SK-N-SH (cell line): ENCODE measurements at regions not wholly inside any gene's neighbourhood (a gene's known extent, or its start where the extent isn't known, plus 50 kb on each side); places are given as distances from the start of the nearest gene placed in this dataset.

Experiments
- CTCF ChIA-PET: fragments of 300-600, 350-600 bp; formaldehyde crosslinking; extraction: SDS; loops from one replicate; lab custom pipeline; 2021; lab: Yijun Ruan, JAX
- POLR2A ChIA-PET: fragments of 350-600 bp; sonication (Branson Sonifier 250); formaldehyde crosslinking; extraction: SDS; loops from one replicate; lab custom pipeline; 2020; ENCODE audit warnings: antibody characterized with exemption, inconsistent platforms; lab: Yijun Ruan, JAX
- DNase-seq: peaks from one replicate; pipeline ENCODE4 v3.0.0; 2012
- H2AFZ ChIP-seq: fragments of 200-600 bp; sonication (generic); 2 replicates; pipeline ENCODE4 v1.8.1; 2016; ENCODE audit warnings: antibody characterized with exemption, mild to moderate bottlenecking, low read depth
- H3F3A ChIP-seq: fragments of 200-600 bp; sonication (generic); replicated peaks from 2 replicates; pipeline ENCODE3; 2016; ENCODE audit warnings: antibody characterized with exemption, mild to moderate bottlenecking; ENCODE audit not compliant: insufficient read depth
- H3K27ac ChIP-seq, 2 experiments: fragments of 200-500 bp in 1 of 2; fragments of 200-600 bp in 1 of 2; sonication (Bioruptor generic) in 1 of 2; sonication (generic), shearing (Covaris generic) in 1 of 2; 2 replicates each; pipeline versions ENCODE4 v1.5.1 to v1.6.1; 2014 to 2016; ENCODE audit warnings: low read depth in 2 of 2, inconsistent platforms in 1 of 2, low read length in 1 of 2, mild to moderate bottlenecking in 1 of 2, mixed read lengths in 1 of 2
- H3K27me3 ChIP-seq: fragments of 200-600 bp; sonication (generic), shearing (Covaris generic); 2 replicates; pipeline ENCODE4 v1.6.1; 2016; ENCODE audit warnings: mixed run types; ENCODE audit not compliant: insufficient read depth
- H3K36me3 ChIP-seq, 2 experiments: fragments of 200-500 bp in 1 of 2; fragments of 200-600 bp in 1 of 2; sonication (Bioruptor generic) in 1 of 2; sonication (generic) in 1 of 2; replicated peaks in 1 of 2; 2 replicates each; pipeline versions ENCODE3 to v1.5.1; 2014 to 2016; ENCODE audit warnings: low read length in 1 of 2, mild to moderate bottlenecking in 1 of 2; ENCODE audit not compliant: insufficient read depth in 2 of 2, control insufficient read depth in 1 of 2
- H3K4me1 ChIP-seq, 2 experiments: fragments of 200-500 bp in 1 of 2; fragments of 200-600 bp in 1 of 2; sonication (Bioruptor generic) in 1 of 2; sonication (generic), shearing (Covaris generic) in 1 of 2; 2 replicates each; pipeline versions ENCODE4 v1.5.1 to v1.6.1; 2014 to 2016; ENCODE audit warnings: low read depth in 1 of 2, low read length in 1 of 2, mixed run types in 1 of 2; ENCODE audit not compliant: insufficient read depth in 2 of 2, control insufficient read depth in 1 of 2
- H3K4me2 ChIP-seq: fragments of 200-600 bp; sonication (generic), shearing (Covaris generic); 2 replicates; pipeline ENCODE4 v1.6.1; 2017; ENCODE audit warnings: mixed run types
- H3K4me3 ChIP-seq, 2 experiments: fragments of 200-500 bp in 1 of 2; fragments of 200-600 bp in 1 of 2; sonication (Bioruptor generic) in 1 of 2; sonication (generic), shearing (Covaris generic) in 1 of 2; 2 replicates each; pipeline versions ENCODE4 v1.5.1 to v1.8.1; 2014 to 2016; ENCODE audit warnings: low read depth in 2 of 2, inconsistent platforms in 1 of 2, low read length in 1 of 2, mild to moderate bottlenecking in 1 of 2, mixed read lengths in 1 of 2, moderate library complexity in 1 of 2
- H3K79me2 ChIP-seq: fragments of 200-600 bp; sonication (generic); 2 replicates; pipeline ENCODE4 v1.8.1; 2017; ENCODE audit warnings: mild to moderate bottlenecking; ENCODE audit not compliant: insufficient read depth
- H3K9ac ChIP-seq: fragments of 200-600 bp; sonication (generic); 2 replicates; pipeline ENCODE4 v1.6.1; 2017; ENCODE audit warnings: mixed run types
- H3K9me2 ChIP-seq: fragments of 200-600 bp; sonication (generic); 2 replicates; pipeline ENCODE4 v1.6.1; 2017; ENCODE audit warnings: mixed run types
- H3K9me3 ChIP-seq: fragments of 200-600 bp; sonication (generic); 2 replicates; pipeline ENCODE4 v1.6.1; 2017; ENCODE audit warnings: mixed run types, mild to moderate bottlenecking, moderate library complexity
- H4K20me1 ChIP-seq: fragments of 200-600 bp; sonication (generic); 2 replicates; pipeline ENCODE4 v1.6.1; 2017; ENCODE audit warnings: mild to moderate bottlenecking, mixed run types; ENCODE audit not compliant: insufficient read depth
- EP300 ChIP-seq, 2 experiments: IDR thresholded peaks; 2 replicates each; pipeline versions ENCODE4 v1.4.0 to v1.6.1; 2012; ENCODE audit warnings: borderline replicate concordance in 1 of 2, low read depth in 1 of 2, low read length in 1 of 2
- FOXJ3 ChIP-seq: sonication (generic); formaldehyde crosslinking; IDR thresholded peaks from 2 replicates; pipeline ENCODE4 v1.5.1; 2020; ENCODE audit warnings: mild to moderate bottlenecking, missing genetic modification reagents
- FOXM1 ChIP-seq: IDR thresholded peaks from 2 replicates; pipeline ENCODE4 v1.4.0; 2012; ENCODE audit warnings: low read depth, mild to moderate bottlenecking
- JUND ChIP-seq: IDR thresholded peaks from 2 replicates; pipeline ENCODE4 v1.4.0; 2012
- MXI1 ChIP-seq: IDR thresholded peaks from 2 replicates; pipeline ENCODE4 v1.6.1; 2012; ENCODE audit warnings: mild to moderate bottlenecking, low read depth, low read length, improper control_type of control experiment
- NFIC ChIP-seq: IDR thresholded peaks from 2 replicates; pipeline ENCODE4 v1.4.0; 2012; ENCODE audit warnings: borderline replicate concordance
- NRF1 ChIP-seq: IDR thresholded peaks from 2 replicates; pipeline ENCODE4 v1.6.1; 2012; ENCODE audit warnings: low read depth, mild to moderate bottlenecking, low read length
- RAD21 ChIP-seq: IDR thresholded peaks from 2 replicates; pipeline ENCODE4 v1.6.1; 2012; ENCODE audit warnings: mild to moderate bottlenecking, low read length
- RCOR1 ChIP-seq: fragments of 150-350 bp; IDR thresholded peaks from 2 replicates; pipeline ENCODE4 v1.6.1; 2017; ENCODE audit warnings: antibody characterized with exemption, low read length
- REST ChIP-seq: IDR thresholded peaks from 2 replicates; pipeline ENCODE4 v1.6.1; 2012; ENCODE audit warnings: mild to moderate bottlenecking, low read depth, low read length, moderate library complexity
- RXRA ChIP-seq: IDR thresholded peaks from 2 replicates; pipeline ENCODE4 v1.4.0; 2012; ENCODE audit warnings: low read depth, mild to moderate bottlenecking, borderline replicate concordance
- TAF1 ChIP-seq: IDR thresholded peaks from 2 replicates; pipeline ENCODE4 v1.6.1; 2012; ENCODE audit warnings: low read depth, mild to moderate bottlenecking, low read length, moderate library complexity, borderline replicate concordance
- TCF12 ChIP-seq: IDR thresholded peaks from 2 replicates; pipeline ENCODE4 v1.4.0; 2012
- TEAD4 ChIP-seq: IDR thresholded peaks from 2 replicates; pipeline ENCODE4 v1.4.0; 2012; ENCODE audit warnings: mild to moderate bottlenecking, borderline replicate concordance; ENCODE audit not compliant: insufficient read depth
- YY1 ChIP-seq: IDR thresholded peaks from 2 replicates; pipeline ENCODE4 v1.4.0; 2012; ENCODE audit warnings: low read depth, mild to moderate bottlenecking
- ZBTB33 ChIP-seq: IDR thresholded peaks from 2 replicates; pipeline ENCODE4 v1.4.0; 2012; ENCODE audit warnings: low read depth, borderline replicate concordance
- WGBS: methylation state at CpG from one replicate; pipeline ENCODE4 v1.1.6; 2017; ENCODE audit warnings: low lambda C conversion rate; 5-methylcytosine and 5-hydroxymethylcytosine counted together
- TF ChIP-seq, protein P1 (sequence below): fragments of 150-350 bp; IDR thresholded peaks from 2 replicates; pipeline ENCODE4 v1.6.1; 2016; ENCODE audit warnings: mild to moderate bottlenecking, low read depth, low read length

DNA sequence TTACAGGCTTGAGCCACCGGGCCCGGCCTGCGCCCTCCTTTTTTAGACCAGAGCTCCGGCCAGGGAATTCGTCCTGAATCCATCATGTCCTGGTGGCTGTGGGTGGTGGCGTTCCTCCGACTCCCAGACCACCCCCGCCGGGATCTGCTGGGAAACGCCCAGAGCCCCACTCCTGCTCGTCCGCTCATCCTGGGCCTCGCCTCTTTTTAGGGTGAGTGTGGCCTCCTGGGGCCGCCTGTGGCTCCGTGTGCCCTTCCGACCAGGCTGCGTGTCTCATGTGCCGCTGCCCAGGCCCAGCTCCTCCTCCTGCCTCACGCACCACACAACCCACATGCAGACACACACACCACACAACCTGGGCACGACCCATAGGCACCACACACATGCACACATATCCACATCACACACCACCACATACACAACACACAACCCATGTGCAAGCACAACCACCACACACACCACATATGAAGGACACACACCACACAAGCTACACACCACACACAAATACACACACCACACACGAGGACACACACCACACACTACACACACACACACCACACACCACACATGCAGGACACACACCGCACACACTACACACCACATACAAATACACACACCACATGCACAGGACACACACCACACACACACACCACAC is 946.2 kb downstream of the BRD1 start:
- Histone ChIP-seq H3K4me3 (no peak overlapping the region), H3K4me2 (no peak overlapping the region), H3K4me1 (no peaks in the 10 kb centered on the region), H2AFZ (no peak overlapping the region), H3K27me3 (no peaks in the 10 kb centered on the region), H3K79me2 (no peaks in the 10 kb centered on the region), H3K9ac (no peak overlapping the region), H3K9me2 (no peaks in the 10 kb centered on the region), H3F3A (no peaks in the 10 kb centered on the region), H3K27ac (no peak overlapping the region), H3K9me3 (no peaks in the 10 kb centered on the region), H4K20me1 (no peaks in the 10 kb centered on the region), H3K36me3 (no peaks in the 10 kb centered on the region)
- POLR2A ChIA-PET, result no interaction called here
- 65% methylated on average over 17 of the region's 22 CpGs for WGBS
- DNase-seq, result no peak
- CTCF ChIA-PET, result no interaction called here
- TF ChIP-seq, protein P1, sequence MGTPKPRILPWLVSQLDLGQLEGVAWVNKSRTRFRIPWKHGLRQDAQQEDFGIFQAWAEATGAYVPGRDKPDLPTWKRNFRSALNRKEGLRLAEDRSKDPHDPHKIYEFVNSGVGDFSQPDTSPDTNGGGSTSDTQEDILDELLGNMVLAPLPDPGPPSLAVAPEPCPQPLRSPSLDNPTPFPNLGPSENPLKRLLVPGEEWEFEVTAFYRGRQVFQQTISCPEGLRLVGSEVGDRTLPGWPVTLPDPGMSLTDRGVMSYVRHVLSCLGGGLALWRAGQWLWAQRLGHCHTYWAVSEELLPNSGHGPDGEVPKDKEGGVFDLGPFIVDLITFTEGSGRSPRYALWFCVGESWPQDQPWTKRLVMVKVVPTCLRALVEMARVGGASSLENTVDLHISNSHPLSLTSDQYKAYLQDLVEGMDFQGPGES, result no peak
- TF ChIP-seq TCF12, result no peak
- no peak for TF ChIP-seq EP300 (IDR thresholded peaks at IDR 0.05; ENCODE audit: borderline replicate concordance in 1 of 2, low read depth in 1 of 2, low read length in 1 of 2)
- TF ChIP-seq RAD21, result no peak
- no peak for TF ChIP-seq MXI1
- no peak for TF ChIP-seq REST
- TF ChIP-seq RXRA, result no peak
- TF ChIP-seq NRF1, result no peak
- no peak for TF ChIP-seq NFIC
- TF ChIP-seq JUND, result no peak
- no peak for TF ChIP-seq FOXJ3 (CRISPR knock-in tag)
- TF ChIP-seq TAF1, result no peak
- TF ChIP-seq YY1, result no peak
- no peak for TF ChIP-seq RCOR1
- no peak for TF ChIP-seq TEAD4
- no peak for TF ChIP-seq ZBTB33
- TF ChIP-seq FOXM1, result no peak
